HCT116 (cell line): ENCODE measurements at regions not wholly inside any gene's neighbourhood (a gene's known extent, or its start where the extent isn't known, plus 50 kb on each side); places are given as distances from the start of the nearest gene placed in this dataset.

Experiments
- ATAC-seq: fragments of 200-7000 bp; cut with Tn5 transposase; 2 replicates; pipeline ENCODE4 v1.9.1; 2020; ENCODE audit warnings: mild to moderate bottlenecking, moderate library complexity
- BruUV-seq: library from RNA; stranded (reverse); fragments of 400-500 nt; replicated peaks from 2 replicates; lab custom pipeline; 2021; lab: Mats Ljungman, UMichigan
- CTCF ChIA-PET: fragments of 300-600 bp; sonication (Branson Sonifier 250); formaldehyde crosslinking; loops from one replicate; lab custom pipeline; 2021; ENCODE audit warnings: antibody characterized with exemption; lab: Charles Lee
- POLR2A ChIA-PET: fragments of 300-600, 350-600 bp; sonication (Branson Sonifier 250); formaldehyde crosslinking; loops from one replicate; lab custom pipeline; 2021; ENCODE audit warnings: antibody characterized with exemption; lab: Charles Lee
- RAD21 ChIA-PET, 2 experiments: fragments of 300-600 bp; sonication (Branson Sonifier 250); formaldehyde crosslinking; loops; one replicate each; lab custom pipeline; 2023; ENCODE audit warnings: low total read pairs in 2 of 2; ENCODE audit not compliant: uncharacterized antibody in 2 of 2, unreplicated experiment in 2 of 2, low non-redundant PET in 1 of 2; lab: Charles Lee
- DNase-seq: peaks from one replicate; pipeline ENCODE4 v3.0.0-alpha.2; 2010; ENCODE audit warnings: low read depth, low spot score
- H2AFZ ChIP-seq: fragments of 200-600 bp; shearing (Covaris generic), sonication (generic); 2 replicates; pipeline ENCODE4 v1.6.1; 2017; ENCODE audit warnings: low read depth, mixed run types, mixed read lengths, antibody characterized with exemption, low read length; ENCODE audit not compliant: poor library complexity, severe bottlenecking
- H3K27ac ChIP-seq: 2 replicates; pipeline ENCODE4 v1.5.1; 2012; ENCODE audit warnings: low read depth, low read length
- H3K27me3 ChIP-seq: fragments of 200-600 bp; sonication (generic); 2 replicates; pipeline ENCODE4 v1.6.1; 2016; ENCODE audit warnings: mixed run types, low read length, mixed read lengths; ENCODE audit not compliant: insufficient read depth
- H3K36me3 ChIP-seq, 2 experiments: fragments of 200-500 bp in 1 of 2; fragments of 200-600 bp in 1 of 2; sonication (Bioruptor generic) in 1 of 2; sonication (generic) in 1 of 2; 2 replicates each; pipeline versions ENCODE4 v1.5.1 to v1.6.1; 2014 to 2016; ENCODE audit warnings: low read length in 2 of 2, inconsistent platforms in 1 of 2, mixed read lengths in 1 of 2, mixed run types in 1 of 2; ENCODE audit not compliant: insufficient read depth in 2 of 2, control insufficient read depth in 1 of 2
- H3K4me1 ChIP-seq, 2 experiments: fragments of 200-600 bp in 1 of 2; sonication (generic) in 1 of 2; 2 replicates each; pipeline versions ENCODE4 v1.5.1 to v1.6.1; 2012 to 2017; ENCODE audit warnings: low read length in 2 of 2, inconsistent platforms in 1 of 2, mild to moderate bottlenecking in 1 of 2, mixed read lengths in 1 of 2, mixed run types in 1 of 2, moderate library complexity in 1 of 2; ENCODE audit not compliant: insufficient read depth in 2 of 2, control insufficient read depth in 1 of 2
- H3K4me2 ChIP-seq: fragments of 200-600 bp; sonication (generic); 2 replicates; pipeline ENCODE4 v1.6.1; 2017; ENCODE audit warnings: mixed run types, low read length, mixed read lengths
- H3K4me3 ChIP-seq, 2 experiments: fragments of 200-600 bp in 1 of 2; sonication (generic) in 1 of 2; replicated peaks in 1 of 2; 2 replicates each; pipeline ENCODE4 v1.5.1; 2011 to 2016; ENCODE audit warnings: low read length in 2 of 2, control low read depth in 1 of 2, low read depth in 1 of 2, mild to moderate bottlenecking in 1 of 2, mixed read lengths in 1 of 2, mixed run types in 1 of 2
- H3K79me2 ChIP-seq: fragments of 200-600 bp; sonication (generic); 2 replicates; pipeline ENCODE4 v1.6.1; 2017; ENCODE audit warnings: mild to moderate bottlenecking, mixed run types, low read length, moderate library complexity, mixed read lengths; ENCODE audit not compliant: insufficient read depth
- H3K9ac ChIP-seq: fragments of 200-600 bp; sonication (generic); 2 replicates; pipeline ENCODE4 v1.6.1; 2016; ENCODE audit warnings: low read length, mixed read lengths
- H3K9me2 ChIP-seq: fragments of 200-600 bp; sonication (generic), shearing (Covaris generic); 2 replicates; pipeline ENCODE4 v1.6.1; 2017; ENCODE audit warnings: mixed run types, mild to moderate bottlenecking, moderate library complexity; ENCODE audit not compliant: insufficient read depth
- H3K9me3 ChIP-seq, 2 experiments: fragments of 200-500 bp in 1 of 2; fragments of 200-600 bp in 1 of 2; sonication (Bioruptor generic) in 1 of 2; sonication (generic) in 1 of 2; 2 replicates each; pipeline ENCODE4 v1.6.1; 2014 to 2017; ENCODE audit warnings: low read length in 2 of 2, mixed read lengths in 2 of 2, inconsistent platforms in 1 of 2, low read depth in 1 of 2, mild to moderate bottlenecking in 1 of 2, mixed run types in 1 of 2, moderate library complexity in 1 of 2; ENCODE audit not compliant: control insufficient read depth in 1 of 2, insufficient read depth in 1 of 2
- H4K20me1 ChIP-seq: fragments of 200-600 bp; sonication (generic), shearing (Covaris generic); 2 replicates; pipeline ENCODE4 v1.6.1; 2017; ENCODE audit warnings: mixed run types, mild to moderate bottlenecking, moderate library complexity; ENCODE audit not compliant: insufficient read depth
- CBX3 ChIP-seq: IDR thresholded peaks from 2 replicates; pipeline ENCODE4 v1.6.1; 2012; ENCODE audit warnings: low read depth
- CEBPB ChIP-seq: IDR thresholded peaks from 2 replicates; pipeline ENCODE4 v1.6.1; 2012; ENCODE audit warnings: low read depth
- ELF1 ChIP-seq: IDR thresholded peaks from 2 replicates; pipeline ENCODE4 v1.6.1; 2012; ENCODE audit warnings: low read depth, borderline replicate concordance
- EZH2 ChIP-seq: fragments of 200-600 bp; sonication (generic); IDR thresholded peaks from 2 replicates; pipeline ENCODE4 v1.6.1; 2017; ENCODE audit warnings: antibody characterized with exemption, mixed run types
- EZH2phosphoT487 ChIP-seq: fragments of 200-600 bp; IDR thresholded peaks from 2 replicates; pipeline ENCODE4 v1.6.1; 2018; ENCODE audit warnings: antibody characterized with exemption, borderline replicate concordance
- FOSL1 ChIP-seq: IDR thresholded peaks from 2 replicates; pipeline ENCODE4 v1.6.1; 2012; ENCODE audit warnings: low read depth
- JUND ChIP-seq: IDR thresholded peaks from 2 replicates; pipeline ENCODE4 v1.6.1; 2012
- POLR2A ChIP-seq: IDR thresholded peaks from 2 replicates; pipeline ENCODE4 v1.7.0; 2011; ENCODE audit warnings: borderline replicate concordance; ENCODE audit not compliant: insufficient read depth, insufficient read length; ENCODE audit errors: extremely low read depth
- POLR2AphosphoS5 ChIP-seq: IDR thresholded peaks from 2 replicates; pipeline ENCODE4 v1.6.1; 2011; ENCODE audit warnings: mild to moderate bottlenecking, low read depth, low read length, moderate library complexity
- SIN3A ChIP-seq: IDR thresholded peaks from 2 replicates; pipeline ENCODE4 v1.6.1; 2012; ENCODE audit warnings: low read depth
- SP1 ChIP-seq: IDR thresholded peaks from 2 replicates; pipeline ENCODE4 v1.6.1; 2012; ENCODE audit warnings: low read depth
- TCF7L2 ChIP-seq: IDR thresholded peaks from 2 replicates; pipeline ENCODE4 v1.7.0; 2011; ENCODE audit warnings: borderline replicate concordance, inconsistent platforms; ENCODE audit not compliant: insufficient read depth, insufficient read length; ENCODE audit errors: extremely low read depth
- YY1 ChIP-seq: IDR thresholded peaks from 2 replicates; pipeline ENCODE4 v1.6.1; 2011; ENCODE audit warnings: low read length, low read depth, moderate library complexity, mild to moderate bottlenecking; ENCODE audit not compliant: insufficient replicate concordance; ENCODE audit errors: extremely low read depth
- ZFX ChIP-seq: fragments of 450-650 bp; IDR thresholded peaks from 2 replicates; pipeline ENCODE4 v1.6.1; 2017
- ZNF274 ChIP-seq: fragments of 200-500 bp; sonication (Bioruptor generic); IDR thresholded peaks from 2 replicates; pipeline ENCODE4 v1.6.1; 2014; ENCODE audit warnings: mild to moderate bottlenecking, low read depth, low read length, inconsistent platforms
- intact Hi-C: fragments of 100-400 bp; cut with micrococcal nuclease; formaldehyde crosslinking; loops from 2 replicates; pipeline ENCODE4 v1.10.0; 2022
- TF ChIP-seq, protein P1 (sequence below): IDR thresholded peaks from 2 replicates; pipeline ENCODE4 v1.6.1; 2011; ENCODE audit warnings: mild to moderate bottlenecking, low read length, moderate library complexity; ENCODE audit not compliant: insufficient replicate concordance; ENCODE audit errors: extremely low read depth

DNA sequence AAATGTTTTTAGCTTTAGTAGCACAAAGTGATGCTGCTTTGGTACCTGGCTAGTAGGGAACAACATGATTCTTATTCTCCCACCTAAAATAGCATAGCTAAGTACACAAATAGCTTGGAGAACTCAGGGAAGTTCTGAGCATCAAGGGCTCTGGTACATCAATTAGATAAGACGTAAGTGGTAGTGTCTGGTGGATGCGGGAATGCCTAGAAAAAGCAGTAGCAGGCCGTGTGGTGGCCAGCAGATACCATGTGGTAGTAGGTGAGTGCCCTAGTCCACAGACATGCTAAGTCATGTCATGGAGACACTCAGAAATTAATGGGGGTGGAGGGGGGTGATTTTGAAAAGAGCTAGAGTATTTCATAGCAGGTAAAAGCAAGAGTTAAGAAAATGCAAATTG, 347.3 kb upstream of the NOCT start:
- no peak overlapping the region for H3K4me3 ChIP-seq
- no peak overlapping the region for H3K9ac ChIP-seq
- no peaks in the 10 kb centered on the region for H3K4me1 ChIP-seq
- H3K36me3 ChIP-seq, result no peaks in the 10 kb centered on the region
- no peaks in the 10 kb centered on the region for H4K20me1 ChIP-seq
- H3K79me2 ChIP-seq, result no peaks in the 10 kb centered on the region
- no TSS peak for BruUV-seq
- no peak overlapping the region for H3K27ac ChIP-seq
- no peak overlapping the region for H2AFZ ChIP-seq
- H3K4me2 ChIP-seq, result no peak overlapping the region
- no peaks in the 10 kb centered on the region for H3K27me3 ChIP-seq
- ATAC-seq (no peak), DNase-seq (no peak)
- H3K9me3 ChIP-seq, result no peaks in the 10 kb centered on the region
- RAD21 ChIA-PET, result no interaction called here
- no peak for TF ChIP-seq ZFX
- no peak for TF ChIP-seq SP1
- TF ChIP-seq SIN3A, result no peak
- TF ChIP-seq, protein P1, sequence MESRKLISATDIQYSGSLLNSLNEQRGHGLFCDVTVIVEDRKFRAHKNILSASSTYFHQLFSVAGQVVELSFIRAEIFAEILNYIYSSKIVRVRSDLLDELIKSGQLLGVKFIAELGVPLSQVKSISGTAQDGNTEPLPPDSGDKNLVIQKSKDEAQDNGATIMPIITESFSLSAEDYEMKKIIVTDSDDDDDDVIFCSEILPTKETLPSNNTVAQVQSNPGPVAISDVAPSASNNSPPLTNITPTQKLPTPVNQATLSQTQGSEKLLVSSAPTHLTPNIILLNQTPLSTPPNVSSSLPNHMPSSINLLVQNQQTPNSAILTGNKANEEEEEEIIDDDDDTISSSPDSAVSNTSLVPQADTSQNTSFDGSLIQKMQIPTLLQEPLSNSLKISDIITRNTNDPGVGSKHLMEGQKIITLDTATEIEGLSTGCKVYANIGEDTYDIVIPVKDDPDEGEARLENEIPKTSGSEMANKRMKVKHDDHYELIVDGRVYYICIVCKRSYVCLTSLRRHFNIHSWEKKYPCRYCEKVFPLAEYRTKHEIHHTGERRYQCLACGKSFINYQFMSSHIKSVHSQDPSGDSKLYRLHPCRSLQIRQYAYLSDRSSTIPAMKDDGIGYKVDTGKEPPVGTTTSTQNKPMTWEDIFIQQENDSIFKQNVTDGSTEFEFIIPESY, result no peak
- TF ChIP-seq POLR2AphosphoS5, result no peak
- TF ChIP-seq TCF7L2, result no peak
- no peak for TF ChIP-seq EZH2
- no peak for TF ChIP-seq ELF1
- H3K9me2 ChIP-seq, result no peaks in the 10 kb centered on the region
- POLR2A ChIA-PET, result no interaction called here
- intact Hi-C loops, result no loop called here
- CTCF ChIA-PET, result no interaction called here

DNA sequence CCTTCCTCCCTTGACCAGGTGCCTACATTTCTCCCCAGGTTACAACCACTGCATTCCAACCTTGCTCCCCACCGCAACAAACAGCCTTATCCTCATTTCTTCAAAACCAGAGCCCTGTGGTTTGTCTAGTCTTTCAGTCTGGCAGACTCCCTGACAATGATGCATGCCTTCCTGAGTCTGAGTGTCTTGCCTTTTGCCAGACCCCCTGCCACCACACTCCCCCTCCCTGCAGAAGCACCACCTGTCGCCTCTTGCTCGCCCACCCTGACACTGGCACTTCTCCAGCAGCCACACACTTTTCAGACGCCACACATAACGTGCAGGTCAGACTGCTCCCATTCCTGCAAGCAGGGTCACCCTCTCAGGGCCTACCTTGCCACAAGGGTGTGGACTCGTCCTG, 349.2 kb upstream of the NOCT start:
- RAD21 ChIA-PET, result no interaction called here
- CTCF ChIA-PET, result no interaction called here
- no peaks in the 10 kb centered on the region for H4K20me1 ChIP-seq
- H3K9me2 ChIP-seq, result no peaks in the 10 kb centered on the region
- BruUV-seq, result no TSS peak
- no peaks in the 10 kb centered on the region for H3K36me3 ChIP-seq
- H3K79me2 ChIP-seq, result no peaks in the 10 kb centered on the region
- DNase-seq, result no peak
- H3K4me1 ChIP-seq, result no peaks in the 10 kb centered on the region
- no peak overlapping the region for H3K4me3 ChIP-seq
- no peak overlapping the region for H3K27ac ChIP-seq
- no peaks in the 10 kb centered on the region for H3K9me3 ChIP-seq
- TF ChIP-seq JUND, result no peak
- no peak for TF ChIP-seq TCF7L2
- no peak for TF ChIP-seq CEBPB
- TF ChIP-seq ZNF274, result no peak
- no peak for TF ChIP-seq EZH2phosphoT487
- TF ChIP-seq ZFX, result no peak
- no peak for TF ChIP-seq POLR2A
- no peak for TF ChIP-seq FOSL1
- TF ChIP-seq, protein P1, result no peak
- TF ChIP-seq YY1, result no peak
- no peak for TF ChIP-seq CBX3
- TF ChIP-seq POLR2AphosphoS5, result no peak
- no peak overlapping the region for H3K9ac ChIP-seq
- POLR2A ChIA-PET, result no interaction called here
- H3K4me2 ChIP-seq, result no peak overlapping the region
- intact Hi-C loops, result no loop called here
- H3K27me3 ChIP-seq, result no peaks in the 10 kb centered on the region
- H2AFZ ChIP-seq, result no peak overlapping the region
- no peak for ATAC-seq
